Activated CD4-positive, CD25-positive, alpha-beta regulatory T cell treated with anti-CD3 and anti-CD28 coated beads, Interleukin-2, amount 50 U/mL, for 72 hours (primary cell): ENCODE measurements at regions not wholly inside any gene's neighbourhood (a gene's known extent, or its start where the extent isn't known, plus 50 kb on each side); places are given as distances from the start of the nearest gene placed in this dataset.
A peak's percentile ranks its signal among the peaks of the same experiment; 100 is the strongest.
"Not testable (repeated sequence)": the region's sequence is repeated elsewhere in the genome, so short reads cannot be mapped to it uniquely, and the experiment has no call there.

ENCODE experiments used
- DNase-seq: peaks from one replicate; pipeline ENCODE4 v3.0.0; 2021

GRCh38 chr1:239952348-239953308, 139.1 kb upstream of the FMN2 start:
- DNase-seq: no peak

GRCh38 chr1:239954836-239955235, 136.8 kb upstream of the FMN2 start:
- DNase-seq: no peak

- no peak for DNase-seq
Observed at GRCh38 chr1:239955431-239955830, 136.3 kb upstream of the FMN2 start.

- DNase-seq: no peak
Observed at GRCh38 chr1:239956263-239956662, 135.4 kb upstream of the FMN2 start.

GRCh38 chr1:239958063-239958462, 133.6 kb upstream of the FMN2 start:
- DNase-seq: no peak

- no peak for DNase-seq
Observed at GRCh38 chr1:239960366-239960765, 131.3 kb upstream of the FMN2 start.

GRCh38 chr1:239963856-239964255, 127.8 kb upstream of the FMN2 start:
- DNase-seq: no peak

- peak; percentile 43 for DNase-seq
Observed at GRCh38 chr1:239976130-239976968, 115.3 kb upstream of the FMN2 start.

GRCh38 chr1:239977416-239977815, 114.3 kb upstream of the FMN2 start:
- DNase-seq: no peak

- DNase-seq: no peak
Observed at GRCh38 chr1:239979456-239979855, 112.2 kb upstream of the FMN2 start.

GRCh38 chr1:239982762-239983161, 108.9 kb upstream of the FMN2 start:
- DNase-seq: no peak

- no peak for DNase-seq
Observed at GRCh38 chr1:239985044-239985443, 106.6 kb upstream of the FMN2 start.

GRCh38 chr1:239987103-239987745, 104.5 kb upstream of the FMN2 start:
- no peak for DNase-seq

GRCh38 chr1:239989990-239990389, 101.7 kb upstream of the FMN2 start:
- no peak for DNase-seq

GRCh38 chr1:239992566-239992965, 99.1 kb upstream of the FMN2 start:
- DNase-seq: not testable (repeated sequence)

GRCh38 chr1:239993366-239993765, 98.3 kb upstream of the FMN2 start:
- DNase-seq: no peak

GRCh38 chr1:239995281-239995680, 96.4 kb upstream of the FMN2 start:
- no peak for DNase-seq

GRCh38 chr1:239997160-239997514, 94.5 kb upstream of the FMN2 start:
- DNase-seq: no peak

- no peak for DNase-seq
Observed at GRCh38 chr1:239997515-239998311, 94.0 kb upstream of the FMN2 start.

GRCh38 chr1:239998312-239998649, 93.4 kb upstream of the FMN2 start:
- DNase-seq: no peak

- DNase-seq: no peak
Observed at GRCh38 chr1:239999170-239999569, 92.5 kb upstream of the FMN2 start.

- no peak for DNase-seq
Observed at GRCh38 chr1:240000634-240001033, 91.0 kb upstream of the FMN2 start.
